ENCODE measurements at regions not wholly inside any gene's neighbourhood (a gene's known extent, or its start where the extent isn't known, plus 50 kb on each side); places are given as distances from the start of the nearest gene placed in this dataset.

GRCh38 chr5:56337715-56338319 lies 104.7 kb upstream of the ANKRD55 start:
- no peak for DNase-seq
- TF ChIP-seq POLR2AphosphoS5 (IDR thresholded peaks at IDR 0.05) (no peak), POLR2A (IDR thresholded peaks at IDR 0.05) (no peak), EP300 (IDR thresholded peaks at IDR 0.05) (no peak)
- TF ChIP-seq, protein P1, sequence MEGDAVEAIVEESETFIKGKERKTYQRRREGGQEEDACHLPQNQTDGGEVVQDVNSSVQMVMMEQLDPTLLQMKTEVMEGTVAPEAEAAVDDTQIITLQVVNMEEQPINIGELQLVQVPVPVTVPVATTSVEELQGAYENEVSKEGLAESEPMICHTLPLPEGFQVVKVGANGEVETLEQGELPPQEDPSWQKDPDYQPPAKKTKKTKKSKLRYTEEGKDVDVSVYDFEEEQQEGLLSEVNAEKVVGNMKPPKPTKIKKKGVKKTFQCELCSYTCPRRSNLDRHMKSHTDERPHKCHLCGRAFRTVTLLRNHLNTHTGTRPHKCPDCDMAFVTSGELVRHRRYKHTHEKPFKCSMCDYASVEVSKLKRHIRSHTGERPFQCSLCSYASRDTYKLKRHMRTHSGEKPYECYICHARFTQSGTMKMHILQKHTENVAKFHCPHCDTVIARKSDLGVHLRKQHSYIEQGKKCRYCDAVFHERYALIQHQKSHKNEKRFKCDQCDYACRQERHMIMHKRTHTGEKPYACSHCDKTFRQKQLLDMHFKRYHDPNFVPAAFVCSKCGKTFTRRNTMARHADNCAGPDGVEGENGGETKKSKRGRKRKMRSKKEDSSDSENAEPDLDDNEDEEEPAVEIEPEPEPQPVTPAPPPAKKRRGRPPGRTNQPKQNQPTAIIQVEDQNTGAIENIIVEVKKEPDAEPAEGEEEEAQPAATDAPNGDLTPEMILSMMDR (IDR thresholded peaks at IDR 0.05) = no peak
- no peak for ATAC-seq (ENCODE audit: low FRiP score in 2 of 2)
- WGBS, 2 donors = 86 to 91% methylated on average over 5 of the region's 5 CpGs
- H3K27me3 ChIP-seq = no peaks in the 10 kb centered on the region
- H3K4me3 ChIP-seq = no peak overlapping the region
- H3K27ac ChIP-seq = no peak overlapping the region
- peaks cover 0 to 7% (median 0%) of the 10 kb centered on the region in 4 donors for H3K9me3 ChIP-seq
- no peaks in the 10 kb centered on the region for H3K36me3 ChIP-seq
- H3K4me1 ChIP-seq = no peaks in the 10 kb centered on the region

GRCh38 chr5:56335212-56335611 lies 102.1 kb upstream of the ANKRD55 start:
- no peaks in the 10 kb centered on the region for H3K4me1 ChIP-seq
- H3K36me3 ChIP-seq = no peaks in the 10 kb centered on the region
- H3K4me3 ChIP-seq = no peak overlapping the region
- H3K9me3 ChIP-seq = peaks cover 0 to 7% (median 0%) of the 10 kb centered on the region in 4 donors
- no peak overlapping the region for H3K27ac ChIP-seq
- H3K27me3 ChIP-seq = no peaks in the 10 kb centered on the region
- TF ChIP-seq EP300 (IDR thresholded peaks at IDR 0.05) (no peak), POLR2AphosphoS5 (IDR thresholded peaks at IDR 0.05) (no peak), POLR2A (IDR thresholded peaks at IDR 0.05) (no peak)
- TF ChIP-seq, protein P1 (IDR thresholded peaks at IDR 0.05) = no peak
- DNase-seq (no peak), ATAC-seq (ENCODE audit: low FRiP score in 2 of 2) (no peak)

DNA sequence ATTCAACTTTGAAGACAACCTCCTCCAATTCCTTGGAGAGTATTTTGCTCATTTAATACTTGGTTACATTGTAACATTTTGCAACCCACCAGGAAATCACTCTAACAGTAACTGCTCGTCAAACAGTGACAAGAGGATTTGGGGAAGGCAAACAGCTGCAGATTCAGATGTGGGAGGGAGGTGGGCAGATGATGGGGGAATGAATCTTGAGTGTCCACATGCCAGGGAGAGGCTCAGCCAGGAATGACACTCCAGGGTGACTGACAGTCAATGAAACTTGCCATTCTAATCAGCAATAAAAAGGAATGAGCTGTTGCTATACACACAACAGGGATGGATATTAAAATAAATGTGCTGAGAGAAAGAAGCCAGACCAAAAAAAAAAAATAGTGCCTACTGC lies 97.7 kb upstream of the ANKRD55 start:
- TF ChIP-seq POLR2A (IDR thresholded peaks at IDR 0.05) = no peak
- TF ChIP-seq POLR2AphosphoS5 (IDR thresholded peaks at IDR 0.05) = no peak
- no peak for TF ChIP-seq EP300 (IDR thresholded peaks at IDR 0.05)
- TF ChIP-seq, protein P1 (IDR thresholded peaks at IDR 0.05) = no peak
- ATAC-seq (ENCODE audit: low FRiP score in 2 of 2) = no peak
- WGBS, 2 donors = 45 to 72% methylated on average over 1 of the region's 1 CpG

GRCh38 chr5:56330167-56330566 lies 97.0 kb upstream of the ANKRD55 start:
- no peak overlapping the region for H3K27ac ChIP-seq
- peaks cover 0 to 4% (median 0%) of the 10 kb centered on the region in 4 donors for H3K9me3 ChIP-seq
- no peaks in the 10 kb centered on the region for H3K27me3 ChIP-seq
- 81 to 93% methylated on average over 2 of the region's 2 CpGs for WGBS, 2 donors
- H3K4me3 ChIP-seq = no peak overlapping the region
- no peak for DNase-seq
- H3K4me1 ChIP-seq = peaks cover 0 to 4% (median 0%) of the 10 kb centered on the region in 4 donors
- TF ChIP-seq EP300 (IDR thresholded peaks at IDR 0.05) (no peak), POLR2AphosphoS5 (IDR thresholded peaks at IDR 0.05) (no peak), POLR2A (IDR thresholded peaks at IDR 0.05) (no peak)
- TF ChIP-seq, protein P1 (IDR thresholded peaks at IDR 0.05) = no peak
- H3K36me3 ChIP-seq = no peaks in the 10 kb centered on the region
- ATAC-seq (ENCODE audit: low FRiP score in 2 of 2) = no peak

More for the DNA sequence above, 97.7 kb upstream of the ANKRD55 start:
- Histone ChIP-seq H3K36me3 (no peaks in the 10 kb centered on the region), H3K9me3 (peaks cover 0 to 7% (median 0%) of the 10 kb centered on the region in 4 donors), H3K4me3 (no peak overlapping the region), H3K27ac (no peak overlapping the region), H3K4me1 (peaks cover 0 to 4% (median 0%) of the 10 kb centered on the region in 4 donors), H3K27me3 (no peaks in the 10 kb centered on the region)
- no peak for DNase-seq

DNA sequence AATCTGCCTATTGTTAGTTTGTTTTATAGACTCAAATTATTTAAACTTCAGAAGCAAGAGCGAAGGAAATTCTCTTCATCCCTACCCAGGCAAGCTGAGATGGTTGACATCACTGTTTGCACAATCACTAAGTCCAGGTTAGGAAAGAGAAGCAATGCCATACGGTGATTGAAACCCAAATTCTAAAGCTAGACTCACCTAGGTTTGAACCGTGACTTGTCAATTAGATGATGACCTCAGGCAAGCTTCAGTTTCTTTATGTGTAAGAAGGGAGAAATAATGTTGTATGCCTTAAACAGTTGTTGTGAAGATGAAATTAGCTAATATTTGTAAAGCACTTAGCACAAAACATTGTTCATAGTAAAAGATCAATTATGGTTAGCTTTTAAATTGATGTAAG lies 96.5 kb upstream of the ANKRD55 start:
- H3K36me3 ChIP-seq = no peaks in the 10 kb centered on the region

More for the DNA sequence above, 96.5 kb upstream of the ANKRD55 start:
- no peak for TF ChIP-seq POLR2A (IDR thresholded peaks at IDR 0.05)
- no peak for TF ChIP-seq EP300 (IDR thresholded peaks at IDR 0.05)
- no peak for TF ChIP-seq POLR2AphosphoS5 (IDR thresholded peaks at IDR 0.05)
- TF ChIP-seq, protein P1 (IDR thresholded peaks at IDR 0.05) = no peak
- Histone ChIP-seq H3K27me3 (no peaks in the 10 kb centered on the region), H3K4me3 (no peak overlapping the region), H3K9me3 (no peaks in the 10 kb centered on the region), H3K27ac (no peak overlapping the region), H3K4me1 (peaks cover 0 to 4% (median 0%) of the 10 kb centered on the region in 4 donors)
- DNase-seq = no peak
- WGBS, 2 donors = 85 to 90% methylated on average over 3 of the region's 3 CpGs
- no peak for ATAC-seq (ENCODE audit: low FRiP score in 2 of 2)

All from upper lobe of left lung (tissue), 6 donors.